ENCODE measurements at regions not wholly inside any gene's neighbourhood (a gene's known extent, or its start where the extent isn't known, plus 50 kb on each side); places are given as distances from the start of the nearest gene placed in this dataset.

DNA sequence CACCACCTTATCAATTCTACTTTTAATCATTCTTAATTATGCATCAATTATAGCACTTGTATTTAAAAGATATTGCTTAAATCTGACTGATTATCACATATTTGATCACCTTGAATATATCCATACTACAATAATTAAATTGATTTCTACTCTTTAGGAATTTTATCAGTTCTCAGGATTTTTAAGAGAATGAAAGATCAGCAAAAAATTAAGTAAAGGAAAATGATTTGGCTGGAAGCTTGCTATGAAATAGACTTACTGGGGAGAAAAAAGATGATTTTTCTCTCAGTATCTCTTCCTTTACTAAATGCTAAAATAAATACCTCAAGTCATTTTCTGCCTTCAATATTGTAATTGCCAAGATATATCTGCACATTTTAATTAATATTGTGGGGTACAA, 848.6 kb downstream of the LTN1 start:
- H3K4me1 Mint-ChIP-seq = no peaks in the 10 kb centered on the region
- no peaks in the 10 kb centered on the region for H3K9me3 Mint-ChIP-seq
- H3K36me3 Mint-ChIP-seq (ENCODE audit: low read depth) = no peaks in the 10 kb centered on the region
- TF ChIP-seq, protein P1, sequence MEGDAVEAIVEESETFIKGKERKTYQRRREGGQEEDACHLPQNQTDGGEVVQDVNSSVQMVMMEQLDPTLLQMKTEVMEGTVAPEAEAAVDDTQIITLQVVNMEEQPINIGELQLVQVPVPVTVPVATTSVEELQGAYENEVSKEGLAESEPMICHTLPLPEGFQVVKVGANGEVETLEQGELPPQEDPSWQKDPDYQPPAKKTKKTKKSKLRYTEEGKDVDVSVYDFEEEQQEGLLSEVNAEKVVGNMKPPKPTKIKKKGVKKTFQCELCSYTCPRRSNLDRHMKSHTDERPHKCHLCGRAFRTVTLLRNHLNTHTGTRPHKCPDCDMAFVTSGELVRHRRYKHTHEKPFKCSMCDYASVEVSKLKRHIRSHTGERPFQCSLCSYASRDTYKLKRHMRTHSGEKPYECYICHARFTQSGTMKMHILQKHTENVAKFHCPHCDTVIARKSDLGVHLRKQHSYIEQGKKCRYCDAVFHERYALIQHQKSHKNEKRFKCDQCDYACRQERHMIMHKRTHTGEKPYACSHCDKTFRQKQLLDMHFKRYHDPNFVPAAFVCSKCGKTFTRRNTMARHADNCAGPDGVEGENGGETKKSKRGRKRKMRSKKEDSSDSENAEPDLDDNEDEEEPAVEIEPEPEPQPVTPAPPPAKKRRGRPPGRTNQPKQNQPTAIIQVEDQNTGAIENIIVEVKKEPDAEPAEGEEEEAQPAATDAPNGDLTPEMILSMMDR (conservative IDR thresholded peaks at IDR 0.05) = no peak
- DNase-seq (ENCODE audit: low read depth, low spot score) = no peak
- H3K27me3 Mint-ChIP-seq (ENCODE audit: low read depth) = no peaks in the 10 kb centered on the region
- no peak overlapping the region for H3K27ac Mint-ChIP-seq (ENCODE audit: unreplicated experiment)
- no peak overlapping the region for H3K4me3 Mint-ChIP-seq

DNA sequence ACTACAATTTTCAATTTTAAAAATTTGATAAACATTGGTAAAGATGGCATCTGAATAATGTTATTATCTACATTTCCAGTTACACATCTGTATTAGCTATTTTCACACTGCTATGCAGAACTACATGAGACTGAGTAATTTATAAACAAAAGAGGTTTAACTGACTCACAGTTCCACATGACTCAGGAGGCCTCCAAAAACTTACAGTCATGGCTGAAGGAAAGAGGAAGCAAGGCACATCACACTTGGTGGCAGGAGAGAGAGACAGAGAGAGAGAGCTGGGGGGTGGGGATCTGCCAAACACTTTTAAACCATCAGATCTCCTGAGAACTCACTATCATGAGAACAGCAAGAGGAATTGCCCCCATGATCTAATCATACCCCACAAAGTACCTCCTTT, 850.0 kb downstream of the LTN1 start:
- Mint-ChIP-seq H3K4me1 (no peaks in the 10 kb centered on the region), H3K27ac (ENCODE audit: unreplicated experiment) (no peak overlapping the region), H3K4me3 (no peak overlapping the region), H3K36me3 (ENCODE audit: low read depth) (no peaks in the 10 kb centered on the region), H3K9me3 (peaks cover 3% of the 10 kb centered on the region), H3K27me3 (ENCODE audit: low read depth) (no peaks in the 10 kb centered on the region)
- TF ChIP-seq, protein P1 (conservative IDR thresholded peaks at IDR 0.05) = no peak
- DNase-seq (ENCODE audit: low read depth, low spot score) = no peak

DNA sequence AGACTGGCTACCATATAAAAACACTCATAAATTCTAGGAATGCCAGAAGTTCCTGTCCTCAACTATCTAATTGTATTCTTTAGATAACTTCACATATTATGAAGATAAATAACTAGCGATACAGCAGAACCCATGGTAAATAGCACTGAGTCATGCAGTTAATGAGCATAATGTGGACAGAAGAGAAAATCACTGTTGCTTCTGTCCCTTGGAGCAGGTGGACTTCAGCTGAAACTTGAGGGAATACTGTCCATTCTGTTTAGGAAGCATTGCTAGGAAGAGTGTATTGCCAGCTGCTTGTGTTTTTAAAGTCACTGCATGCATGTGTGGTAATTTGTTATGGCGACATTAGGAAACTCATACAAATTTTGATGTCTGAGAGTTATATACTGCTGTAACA, 854.4 kb downstream of the LTN1 start:
- TF ChIP-seq, protein P1 (conservative IDR thresholded peaks at IDR 0.05) = no peak
- Mint-ChIP-seq H3K36me3 (ENCODE audit: low read depth) (no peaks in the 10 kb centered on the region), H3K27me3 (ENCODE audit: low read depth) (no peaks in the 10 kb centered on the region), H3K9me3 (peaks cover 3% of the 10 kb centered on the region), H3K4me3 (no peak overlapping the region), H3K4me1 (no peaks in the 10 kb centered on the region), H3K27ac (ENCODE audit: unreplicated experiment) (no peak overlapping the region)
- DNase-seq (ENCODE audit: low read depth, low spot score) = no peak

DNA sequence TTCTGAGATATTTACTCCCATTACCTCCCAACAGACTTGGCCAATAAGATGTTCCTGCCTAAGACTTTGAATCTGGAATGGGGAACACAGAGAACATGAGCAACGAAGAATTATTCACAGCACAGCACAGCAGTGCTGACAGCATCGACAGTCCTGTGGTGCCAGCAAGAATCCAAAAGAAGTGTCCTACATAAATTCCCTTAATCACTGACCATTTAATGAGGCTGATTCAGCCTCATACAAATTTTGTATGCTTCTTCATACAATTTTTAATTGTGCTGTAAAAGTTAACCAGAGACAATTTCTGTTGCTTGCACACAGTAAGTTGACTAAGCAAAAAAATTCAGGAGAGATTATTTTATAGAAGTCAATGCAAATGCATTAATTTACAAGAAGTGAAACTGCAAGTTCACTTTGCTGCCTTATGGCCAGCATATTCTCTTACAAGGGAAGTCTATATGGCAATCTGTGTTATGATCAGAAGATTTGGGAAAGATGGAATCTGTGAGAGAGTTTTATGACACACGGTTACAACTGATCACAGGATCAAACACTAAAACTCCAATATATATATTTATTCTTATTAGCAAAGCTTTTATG, 855.9 kb downstream of the LTN1 start:
- Mint-ChIP-seq H3K27me3 (ENCODE audit: low read depth) (no peaks in the 10 kb centered on the region), H3K36me3 (ENCODE audit: low read depth) (no peaks in the 10 kb centered on the region), H3K4me1 (no peaks in the 10 kb centered on the region), H3K27ac (ENCODE audit: unreplicated experiment) (no peak overlapping the region), H3K9me3 (peaks cover 8% of the 10 kb centered on the region), H3K4me3 (no peak overlapping the region)
- no peak for DNase-seq (ENCODE audit: low read depth, low spot score)
- TF ChIP-seq, protein P1 (conservative IDR thresholded peaks at IDR 0.05) = no peak

DNA sequence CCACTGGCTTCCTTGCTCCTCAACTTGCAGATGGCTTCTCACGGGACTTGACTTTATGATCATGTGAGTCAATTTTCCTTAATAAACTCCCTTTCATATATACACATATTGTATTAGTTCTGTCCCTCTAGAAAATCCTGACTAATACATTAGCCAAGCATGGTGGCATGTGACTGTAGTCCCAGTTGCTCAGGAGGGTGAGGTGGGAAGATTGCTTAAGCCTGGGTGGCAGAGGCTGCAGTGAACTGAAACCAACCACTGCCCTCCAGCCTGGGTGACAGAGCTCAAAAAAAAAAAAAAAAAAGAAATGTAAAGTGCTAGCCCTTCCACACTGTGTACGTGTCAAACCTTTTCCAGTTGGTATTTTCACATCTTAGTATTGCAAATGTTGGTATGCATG, 857.0 kb downstream of the LTN1 start:
- DNase-seq (ENCODE audit: low read depth, low spot score) = no peak
- H3K4me1 Mint-ChIP-seq = no peaks in the 10 kb centered on the region
- H3K36me3 Mint-ChIP-seq (ENCODE audit: low read depth) = no peaks in the 10 kb centered on the region
- TF ChIP-seq, protein P1 (conservative IDR thresholded peaks at IDR 0.05) = no peak
- no peak overlapping the region for H3K27ac Mint-ChIP-seq (ENCODE audit: unreplicated experiment)
- peaks cover 8% of the 10 kb centered on the region for H3K9me3 Mint-ChIP-seq
- no peak overlapping the region for H3K4me3 Mint-ChIP-seq
- H3K27me3 Mint-ChIP-seq (ENCODE audit: low read depth) = no peaks in the 10 kb centered on the region

Data from neural crest cell (in vitro differentiated cells).